ENCODE measurements at regions not wholly inside any gene's neighbourhood (a gene's known extent, or its start where the extent isn't known, plus 50 kb on each side); places are given as distances from the start of the nearest gene placed in this dataset.
"Not testable (repeated sequence)": the region's sequence is repeated elsewhere in the genome, so short reads cannot be mapped to it uniquely, and the experiment has no call there.

GRCh38 chr17:5771271-5771577 is 186.9 kb upstream of the NLRP1 start:
- peaks cover 46% of the 10 kb centered on the region for H3K27me3 Mint-ChIP-seq
- H3K9me3 Mint-ChIP-seq (ENCODE audit: low read depth); CTCF ChIA-PET; DNase-seq; H3K4me1 Mint-ChIP-seq; H3K4me3 Mint-ChIP-seq; H3K36me3 Mint-ChIP-seq; H3K27ac Mint-ChIP-seq; ATAC-seq: not testable (repeated sequence)

- H3K27ac Mint-ChIP-seq; H3K4me3 Mint-ChIP-seq; H3K36me3 Mint-ChIP-seq; ATAC-seq; H3K9me3 Mint-ChIP-seq (ENCODE audit: low read depth); DNase-seq; CTCF ChIA-PET: not testable (repeated sequence)
- Mint-ChIP-seq H3K4me1 (peaks cover 13% of the 10 kb centered on the region), H3K27me3 (peaks cover 46% of the 10 kb centered on the region)
Observed at GRCh38 chr17:5772017-5772416, 187.7 kb upstream of the NLRP1 start.

- CTCF ChIA-PET = no interaction called here
- Mint-ChIP-seq H3K27me3 (peaks cover 50% of the 10 kb centered on the region), H3K36me3 (no peaks in the 10 kb centered on the region), H3K9me3 (ENCODE audit: low read depth) (no peaks in the 10 kb centered on the region), H3K4me3 (no peak overlapping the region), H3K4me1 (peaks cover 15% of the 10 kb centered on the region), H3K27ac (no peak overlapping the region)
- ATAC-seq (no peak), DNase-seq (no peak)
Observed at GRCh38 chr17:5772720-5773119, 188.4 kb upstream of the NLRP1 start.

- ATAC-seq (no peak), DNase-seq (no peak)
- CTCF ChIA-PET = no interaction called here
- Mint-ChIP-seq H3K27ac (no peak overlapping the region), H3K9me3 (ENCODE audit: low read depth) (no peaks in the 10 kb centered on the region), H3K36me3 (no peaks in the 10 kb centered on the region), H3K4me3 (no peak overlapping the region), H3K4me1 (peaks cover 15% of the 10 kb centered on the region), H3K27me3 (peaks cover 59% of the 10 kb centered on the region)
Observed at GRCh38 chr17:5773816-5774360, 189.6 kb upstream of the NLRP1 start.

GRCh38 chr17:5775098-5775497 is 190.8 kb upstream of the NLRP1 start:
- Mint-ChIP-seq H3K9me3 (ENCODE audit: low read depth) (no peaks in the 10 kb centered on the region), H3K4me3 (no peak overlapping the region), H3K27me3 (peaks cover 63% of the 10 kb centered on the region), H3K4me1 (peaks cover 15% of the 10 kb centered on the region), H3K27ac (no peak overlapping the region), H3K36me3 (no peaks in the 10 kb centered on the region)
- no peak for ATAC-seq
- no peak for DNase-seq
- CTCF ChIA-PET = no interaction called here

GRCh38 chr17:5780476-5780875 is 196.2 kb upstream of the NLRP1 start:
- Mint-ChIP-seq H3K9me3 (ENCODE audit: low read depth) (no peaks in the 10 kb centered on the region), H3K4me3 (no peak overlapping the region), H3K27me3 (peaks cover 40% of the 10 kb centered on the region), H3K36me3 (no peaks in the 10 kb centered on the region), H3K27ac (no peak overlapping the region), H3K4me1 (peaks cover 15% of the 10 kb centered on the region)
- no peak for DNase-seq
- CTCF ChIA-PET = no interaction called here
- no peak for ATAC-seq

- Mint-ChIP-seq H3K27me3 (peaks cover 34% of the 10 kb centered on the region), H3K4me3 (no peak overlapping the region), H3K9me3 (ENCODE audit: low read depth) (no peaks in the 10 kb centered on the region), H3K27ac (no peak overlapping the region), H3K36me3 (no peaks in the 10 kb centered on the region), H3K4me1 (peaks cover 7% of the 10 kb centered on the region)
- no peak for ATAC-seq
- CTCF ChIA-PET = no interaction called here
- DNase-seq = no peak
Observed at GRCh38 chr17:5781236-5781927, 197.1 kb upstream of the NLRP1 start.

GRCh38 chr17:5783269-5783668 is 199.0 kb upstream of the NLRP1 start:
- ATAC-seq (no peak), DNase-seq (no peak)
- Mint-ChIP-seq H3K27me3 (peaks cover 19% of the 10 kb centered on the region), H3K4me3 (no peak overlapping the region), H3K27ac (no peak overlapping the region), H3K4me1 (no peaks in the 10 kb centered on the region), H3K9me3 (ENCODE audit: low read depth) (no peaks in the 10 kb centered on the region), H3K36me3 (no peaks in the 10 kb centered on the region)
- CTCF ChIA-PET = no interaction called here

- no peaks in the 10 kb centered on the region for H3K4me1 Mint-ChIP-seq
- DNase-seq = no peak
- no peak for ATAC-seq
- no peaks in the 10 kb centered on the region for H3K9me3 Mint-ChIP-seq (ENCODE audit: low read depth)
- no peak overlapping the region for H3K27ac Mint-ChIP-seq
- H3K27me3 Mint-ChIP-seq = peaks cover 17% of the 10 kb centered on the region
- CTCF ChIA-PET = no interaction called here
- no peak overlapping the region for H3K4me3 Mint-ChIP-seq
- no peaks in the 10 kb centered on the region for H3K36me3 Mint-ChIP-seq
Observed at GRCh38 chr17:5783851-5784250, 199.5 kb upstream of the NLRP1 start.

- no peak for DNase-seq
- CTCF ChIA-PET = no interaction called here
- no peaks in the 10 kb centered on the region for H3K36me3 Mint-ChIP-seq
- H3K27ac Mint-ChIP-seq = no peak overlapping the region
- H3K9me3 Mint-ChIP-seq (ENCODE audit: low read depth) = no peaks in the 10 kb centered on the region
- no peak overlapping the region for H3K4me3 Mint-ChIP-seq
- no peaks in the 10 kb centered on the region for H3K4me1 Mint-ChIP-seq
- no peak for ATAC-seq
- H3K27me3 Mint-ChIP-seq = peaks cover 19% of the 10 kb centered on the region
Observed at GRCh38 chr17:5784791-5785190, 200.5 kb upstream of the NLRP1 start.

GRCh38 chr17:5785338-5785737 is 201.0 kb upstream of the NLRP1 start:
- CTCF ChIA-PET = no interaction called here
- Mint-ChIP-seq H3K4me1 (no peaks in the 10 kb centered on the region), H3K36me3 (no peaks in the 10 kb centered on the region), H3K27me3 (peaks cover 22% of the 10 kb centered on the region), H3K27ac (no peak overlapping the region), H3K4me3 (no peak overlapping the region), H3K9me3 (ENCODE audit: low read depth) (no peaks in the 10 kb centered on the region)
- no peak for ATAC-seq
- DNase-seq = no peak

GRCh38 chr17:5785867-5786509 is 201.7 kb upstream of the NLRP1 start:
- Mint-ChIP-seq H3K9me3 (ENCODE audit: low read depth) (no peaks in the 10 kb centered on the region), H3K27ac (no peak overlapping the region)
- ATAC-seq = no peak

GRCh38 chr17:5786510-5786875 is 202.2 kb upstream of the NLRP1 start:
- Mint-ChIP-seq H3K27ac (no peak overlapping the region), H3K4me1 (no peaks in the 10 kb centered on the region), H3K4me3 (no peak overlapping the region), H3K27me3 (peaks cover 22% of the 10 kb centered on the region), H3K36me3 (no peaks in the 10 kb centered on the region), H3K9me3 (ENCODE audit: low read depth) (no peaks in the 10 kb centered on the region)
- ATAC-seq = no peak
- DNase-seq = no peak
- CTCF ChIA-PET = no interaction called here

More at GRCh38 chr17:5785867-5786509, 201.7 kb upstream of the NLRP1 start:
- Mint-ChIP-seq H3K4me3 (no peak overlapping the region), H3K36me3 (no peaks in the 10 kb centered on the region), H3K4me1 (no peaks in the 10 kb centered on the region), H3K27me3 (peaks cover 22% of the 10 kb centered on the region)
- CTCF ChIA-PET = no interaction called here
- DNase-seq = no peak

GRCh38 chr17:5788266-5788900 is 204.1 kb upstream of the NLRP1 start:
- peaks cover 5% of the 10 kb centered on the region for H3K9me3 Mint-ChIP-seq (ENCODE audit: low read depth)
- H3K27ac Mint-ChIP-seq = no peak overlapping the region
- no peaks in the 10 kb centered on the region for H3K4me1 Mint-ChIP-seq
- DNase-seq (no peak), ATAC-seq (no peak)
- H3K4me3 Mint-ChIP-seq = no peak overlapping the region
- CTCF ChIA-PET = no interaction called here
- H3K27me3 Mint-ChIP-seq = peaks cover 19% of the 10 kb centered on the region
- H3K36me3 Mint-ChIP-seq = no peaks in the 10 kb centered on the region

Data from activated CD8-positive, alpha-beta memory T cell treated with anti-CD3 and anti-CD28 coated beads, Interleukin-2, amount 10 ng/mL, durations not matched to agents 7 days and 5 days (primary cell).